Activated B cell treated with CpG ODN at 0.5 μM for 24 hours (primary cell): ENCODE measurements at regions not wholly inside any gene's neighbourhood (a gene's known extent, or its start where the extent isn't known, plus 50 kb on each side); places are given as distances from the start of the nearest gene placed in this dataset.

Experiments
- ATAC-seq: fragments of 200-7000 bp; cut with Tn5 transposase; one replicate; pipeline ENCODE4 v1.10.0; 2021; ENCODE audit warnings: low read depth, mild to moderate bottlenecking, moderate library complexity
- CTCF ChIA-PET: fragments of 350-600 bp; sonication (Branson Sonifier 250); formaldehyde crosslinking; loops from one replicate; lab custom pipeline; 2021; ENCODE audit warnings: antibody characterized with exemption; lab: Charles Lee
- POLR2A ChIA-PET: fragments of 350-600 bp; sonication (Branson Sonifier 250); formaldehyde crosslinking; loops from one replicate; lab custom pipeline; 2021; ENCODE audit warnings: antibody characterized with exemption; lab: Charles Lee
- DNase-seq: peaks from one replicate; pipeline ENCODE4 v3.0.0; 2022
- H3K27ac Mint-ChIP-seq: one replicate; pipeline ENCODE4 v1.8.0; 2020; ENCODE audit warnings: mixed read lengths
- H3K27me3 Mint-ChIP-seq: one replicate; pipeline ENCODE4 v1.8.0; 2021; ENCODE audit warnings: mixed read lengths
- H3K36me3 Mint-ChIP-seq: one replicate; pipeline ENCODE4 v1.8.0; 2021; ENCODE audit warnings: low read depth, mixed read lengths
- H3K4me1 Mint-ChIP-seq: one replicate; pipeline ENCODE4 v1.8.0; 2021; ENCODE audit warnings: mixed read lengths
- H3K4me3 Mint-ChIP-seq: one replicate; pipeline ENCODE4 v1.8.0; 2020; ENCODE audit warnings: mild to moderate bottlenecking, mixed read lengths
- H3K9me3 Mint-ChIP-seq: one replicate; pipeline ENCODE4 v1.8.0; 2020; ENCODE audit warnings: mixed read lengths
- CTCF ChIP-seq: fragments of 200-600 bp; IDR thresholded peaks from one replicate; pipeline ENCODE4 v1.8.0; 2022; ENCODE audit warnings: antibody characterized with exemption, mild to moderate bottlenecking
- intact Hi-C: fragments of 100-400 bp; cut with micrococcal nuclease; formaldehyde crosslinking; loops from one replicate; pipeline ENCODE4 v1.15.1; 2024

GRCh38 chr16:50466170-50466569 lies 82.0 kb upstream of the NKD1 start:
- POLR2A ChIA-PET: no interaction called here
- H3K27ac Mint-ChIP-seq: no peak overlapping the region

GRCh38 chr16:50464325-50465290 lies 83.6 kb upstream of the NKD1 start:
- Mint-ChIP-seq H3K4me3 (no peak overlapping the region), H3K4me1 (peaks cover 9% of the 10 kb centered on the region), H3K36me3 (no peaks in the 10 kb centered on the region), H3K9me3 (no peaks in the 10 kb centered on the region), H3K27me3 (peaks cover 50% of the 10 kb centered on the region), H3K27ac (no peak overlapping the region)
- POLR2A ChIA-PET: no interaction called here
- intact Hi-C loops: no loop called here
- no peak for TF ChIP-seq CTCF
- CTCF ChIA-PET: interaction anchor here (0.9 kb wide), 1 partner anchor 8 kb away, joined by 3 read pairs; no protein-coding TSS in a partner anchor
- ATAC-seq (no peak), DNase-seq (no peak)

More at GRCh38 chr16:50466170-50466569, 82.0 kb upstream of the NKD1 start:
- CTCF ChIA-PET: no interaction called here
- intact Hi-C loops: no loop called here
- no peak for DNase-seq
- Mint-ChIP-seq H3K4me3 (no peak overlapping the region), H3K4me1 (peaks cover 9% of the 10 kb centered on the region), H3K9me3 (no peaks in the 10 kb centered on the region), H3K36me3 (no peaks in the 10 kb centered on the region), H3K27me3 (peaks cover 47% of the 10 kb centered on the region)
- no peak for ATAC-seq
- TF ChIP-seq CTCF: no peak

- Mint-ChIP-seq H3K27ac (no peak overlapping the region), H3K27me3 (peaks cover 43% of the 10 kb centered on the region), H3K9me3 (no peaks in the 10 kb centered on the region), H3K4me3 (no peak overlapping the region), H3K36me3 (no peaks in the 10 kb centered on the region), H3K4me1 (peaks cover 7% of the 10 kb centered on the region)
- CTCF ChIA-PET: no interaction called here
- ATAC-seq: no peak
- DNase-seq: no peak
- TF ChIP-seq CTCF: no peak
- intact Hi-C loops: no loop called here
- POLR2A ChIA-PET: no interaction called here
Observed at GRCh38 chr16:50463581-50464324, 84.4 kb upstream of the NKD1 start.

- no peaks in the 10 kb centered on the region for H3K9me3 Mint-ChIP-seq
- intact Hi-C loops: no loop called here
- peaks cover 40% of the 10 kb centered on the region for H3K27me3 Mint-ChIP-seq
- no peak overlapping the region for H3K4me3 Mint-ChIP-seq
- H3K4me1 Mint-ChIP-seq: peaks cover 2% of the 10 kb centered on the region
- POLR2A ChIA-PET: no interaction called here
- H3K27ac Mint-ChIP-seq: no peak overlapping the region
- no peak for DNase-seq
- no peak for ATAC-seq
- H3K36me3 Mint-ChIP-seq: no peaks in the 10 kb centered on the region
- no peak for TF ChIP-seq CTCF
- CTCF ChIA-PET: no interaction called here
Observed at GRCh38 chr16:50462793-50463507, 85.2 kb upstream of the NKD1 start.

GRCh38 chr16:50461400-50461760 lies 86.8 kb upstream of the NKD1 start:
- H3K27ac Mint-ChIP-seq: no peak overlapping the region
- no peaks in the 10 kb centered on the region for H3K36me3 Mint-ChIP-seq
- H3K27me3 Mint-ChIP-seq: peaks cover 32% of the 10 kb centered on the region
- no peak overlapping the region for H3K4me3 Mint-ChIP-seq
- ChIA-PET POLR2A (no interaction called here), CTCF (no interaction called here)
- intact Hi-C loops: no loop called here
- H3K9me3 Mint-ChIP-seq: no peaks in the 10 kb centered on the region
- ATAC-seq (no peak), DNase-seq (no peak)
- TF ChIP-seq CTCF: no peak
- H3K4me1 Mint-ChIP-seq: no peaks in the 10 kb centered on the region
